GM12878 (cell line): ENCODE measurements at regions not wholly inside any gene's neighbourhood (a gene's known extent, or its start where the extent isn't known, plus 50 kb on each side); places are given as distances from the start of the nearest gene placed in this dataset.

ENCODE experiments used
- BHLHE40 ChIP-seq, 2 experiments: fragments of 450-650 bp in 1 of 2; IDR thresholded peaks; 2 replicates each; pipeline ENCODE4 v1.6.1; 2011 to 2017; ENCODE audit warnings: low read depth in 2 of 2, borderline replicate concordance in 1 of 2, improper control_type of control experiment in 1 of 2, low read length in 1 of 2, mild to moderate bottlenecking in 1 of 2
- EGR1 ChIP-seq, 2 experiments: IDR thresholded peaks; 1 replicate in 1 of 2; 2 replicates in 1 of 2; pipeline ENCODE4 v1.6.1; 2011 to 2012; ENCODE audit warnings: low read depth in 2 of 2, low read length in 2 of 2, borderline replicate concordance in 1 of 2, mild to moderate bottlenecking in 1 of 2, moderate library complexity in 1 of 2
- EP300 ChIP-seq, 2 experiments: fragments of 150-350 bp in 1 of 2; IDR thresholded peaks; 2 replicates each; pipeline ENCODE4 v1.6.1; 2011 to 2012; ENCODE audit warnings: low read depth in 2 of 2, low read length in 2 of 2, borderline replicate concordance in 1 of 2, improper control_type of control experiment in 1 of 2, inconsistent platforms in 1 of 2; ENCODE audit not compliant: control insufficient read depth in 1 of 2
- ETV6 ChIP-seq, 2 experiments: fragments of 450-650 bp in 1 of 2; IDR thresholded peaks in 1 of 2; conservative IDR thresholded peaks in 1 of 2; 2 replicates each; pipeline ENCODE4 v1.6.1; 2014; ENCODE audit warnings: antibody characterized with exemption in 1 of 2, borderline replicate concordance in 1 of 2, low read depth in 1 of 2, mild to moderate bottlenecking in 1 of 2, moderate library complexity in 1 of 2
- EZH2 ChIP-seq: IDR thresholded peaks from 2 replicates; pipeline ENCODE4 v1.6.1; 2012; ENCODE audit warnings: low read depth, mild to moderate bottlenecking, control low read depth, inconsistent platforms, low read length, borderline replicate concordance; ENCODE audit not compliant: control insufficient read depth
- KDM1A ChIP-seq: fragments of 200-600 bp; sonication (generic); IDR thresholded peaks from 2 replicates; pipeline ENCODE4 v1.6.1; 2016; ENCODE audit warnings: borderline replicate concordance
- RBBP5 ChIP-seq: fragments of 200-600 bp; sonication (generic); conservative IDR thresholded peaks from 2 replicates; pipeline ENCODE4 v1.6.1; 2016
- REST ChIP-seq: IDR thresholded peaks from 2 replicates; pipeline ENCODE4 v1.6.1; 2012; ENCODE audit warnings: mild to moderate bottlenecking, low read depth, low read length
- SMC3 ChIP-seq: IDR thresholded peaks from 2 replicates; pipeline ENCODE4 v1.6.1; 2011; ENCODE audit warnings: low read length, improper control_type of control experiment, borderline replicate concordance
- YY1 ChIP-seq: IDR thresholded peaks from 2 replicates; pipeline ENCODE4 v1.6.1; 2011; ENCODE audit warnings: low read depth, mild to moderate bottlenecking, low read length
- TF ChIP-seq, protein P1 (sequence below), 3 experiments: IDR thresholded peaks in 2 of 3; conservative IDR thresholded peaks in 1 of 3; 2 replicates each; pipeline ENCODE4 v1.5.1; 2011; ENCODE audit warnings: low read depth in 3 of 3, low read length in 3 of 3, mild to moderate bottlenecking in 3 of 3, control low read depth in 2 of 3, moderate library complexity in 2 of 3, inconsistent platforms in 1 of 3, mixed read lengths in 1 of 3; ENCODE audit not compliant: control insufficient read depth in 2 of 3, insufficient read depth in 1 of 3; ENCODE audit errors: extremely low read depth in 1 of 3
- TF ChIP-seq, protein P2 (sequence below): fragments of 450-650 bp; IDR thresholded peaks from 2 replicates; pipeline ENCODE4 v1.6.1; 2016; ENCODE audit warnings: mild to moderate bottlenecking

DNA sequence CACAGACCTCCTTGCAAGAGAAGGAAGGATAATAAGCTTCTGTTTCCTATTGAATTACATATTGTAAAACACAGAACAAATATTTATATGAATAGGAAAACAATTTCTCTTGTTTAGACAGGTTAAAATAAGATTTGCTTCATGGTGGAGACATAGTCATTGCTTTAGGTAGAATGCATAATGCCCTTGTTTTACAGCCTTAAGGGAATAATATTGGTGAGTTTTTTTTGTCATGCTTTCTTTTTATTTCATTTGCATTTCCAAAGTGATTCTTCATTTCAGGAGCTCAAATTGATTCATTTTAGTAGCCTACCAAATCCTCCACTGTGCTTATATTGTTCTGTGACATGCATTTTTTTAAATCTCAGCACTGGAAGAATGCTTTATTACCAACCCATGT lies 690.7 kb downstream of the OLFM4 start:
- TF ChIP-seq SMC3: no peak
- TF ChIP-seq REST: no peak
- TF ChIP-seq EGR1 (IDR thresholded peaks at IDR 0.05; ENCODE audit: borderline replicate concordance in 1 of 2, low read depth in 2 of 2, low read length in 2 of 2): no peak
- TF ChIP-seq BHLHE40 (IDR thresholded peaks at IDR 0.05; ENCODE audit: borderline replicate concordance in 1 of 2, low read depth in 2 of 2, low read length in 1 of 2): no peak
- no peak for TF ChIP-seq EZH2
- TF ChIP-seq ETV6 (conservative IDR thresholded peaks at IDR 0.05 in 1 of 2, IDR thresholded peaks at IDR 0.05 in 1 of 2; ENCODE audit: borderline replicate concordance in 1 of 2, low read depth in 1 of 2): no peak
- TF ChIP-seq, protein P1, sequence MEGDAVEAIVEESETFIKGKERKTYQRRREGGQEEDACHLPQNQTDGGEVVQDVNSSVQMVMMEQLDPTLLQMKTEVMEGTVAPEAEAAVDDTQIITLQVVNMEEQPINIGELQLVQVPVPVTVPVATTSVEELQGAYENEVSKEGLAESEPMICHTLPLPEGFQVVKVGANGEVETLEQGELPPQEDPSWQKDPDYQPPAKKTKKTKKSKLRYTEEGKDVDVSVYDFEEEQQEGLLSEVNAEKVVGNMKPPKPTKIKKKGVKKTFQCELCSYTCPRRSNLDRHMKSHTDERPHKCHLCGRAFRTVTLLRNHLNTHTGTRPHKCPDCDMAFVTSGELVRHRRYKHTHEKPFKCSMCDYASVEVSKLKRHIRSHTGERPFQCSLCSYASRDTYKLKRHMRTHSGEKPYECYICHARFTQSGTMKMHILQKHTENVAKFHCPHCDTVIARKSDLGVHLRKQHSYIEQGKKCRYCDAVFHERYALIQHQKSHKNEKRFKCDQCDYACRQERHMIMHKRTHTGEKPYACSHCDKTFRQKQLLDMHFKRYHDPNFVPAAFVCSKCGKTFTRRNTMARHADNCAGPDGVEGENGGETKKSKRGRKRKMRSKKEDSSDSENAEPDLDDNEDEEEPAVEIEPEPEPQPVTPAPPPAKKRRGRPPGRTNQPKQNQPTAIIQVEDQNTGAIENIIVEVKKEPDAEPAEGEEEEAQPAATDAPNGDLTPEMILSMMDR (IDR thresholded peaks at IDR 0.05 in 2 of 3, conservative IDR thresholded peaks at IDR 0.05 in 1 of 3; ENCODE audit: control insufficient read depth in 2 of 3, extremely low read depth in 1 of 3, insufficient read depth in 1 of 3, low read depth in 3 of 3, low read length in 3 of 3): no peak
- TF ChIP-seq YY1: no peak
- TF ChIP-seq, protein P2, sequence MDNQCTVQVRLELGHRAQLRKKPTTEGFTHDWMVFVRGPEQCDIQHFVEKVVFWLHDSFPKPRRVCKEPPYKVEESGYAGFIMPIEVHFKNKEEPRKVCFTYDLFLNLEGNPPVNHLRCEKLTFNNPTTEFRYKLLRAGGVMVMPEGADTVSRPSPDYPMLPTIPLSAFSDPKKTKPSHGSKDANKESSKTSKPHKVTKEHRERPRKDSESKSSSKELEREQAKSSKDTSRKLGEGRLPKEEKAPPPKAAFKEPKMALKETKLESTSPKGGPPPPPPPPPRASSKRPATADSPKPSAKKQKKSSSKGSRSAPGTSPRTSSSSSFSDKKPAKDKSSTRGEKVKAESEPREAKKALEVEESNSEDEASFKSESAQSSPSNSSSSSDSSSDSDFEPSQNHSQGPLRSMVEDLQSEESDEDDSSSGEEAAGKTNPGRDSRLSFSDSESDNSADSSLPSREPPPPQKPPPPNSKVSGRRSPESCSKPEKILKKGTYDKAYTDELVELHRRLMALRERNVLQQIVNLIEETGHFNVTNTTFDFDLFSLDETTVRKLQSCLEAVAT: no peak
- TF ChIP-seq KDM1A: no peak
- no peak for TF ChIP-seq RBBP5
- no peak for TF ChIP-seq EP300 (IDR thresholded peaks at IDR 0.05; ENCODE audit: borderline replicate concordance in 1 of 2, control insufficient read depth in 1 of 2, low read depth in 2 of 2, low read length in 2 of 2)
